ENCODE measurements at regions not wholly inside any gene's neighbourhood (a gene's known extent, or its start where the extent isn't known, plus 50 kb on each side); places are given as distances from the start of the nearest gene placed in this dataset.

GRCh38 chr13:83221256-83221655 is 661.0 kb downstream of the SLITRK1 start:
- no peak for ATAC-seq
- Histone ChIP-seq H3K9me3 (replicated peaks; ENCODE audit: control insufficient read depth, insufficient read depth, low read length) (no peaks in the 10 kb centered on the region), H3K79me2 (ENCODE audit: control insufficient read depth, insufficient read depth, low read length) (no peaks in the 10 kb centered on the region), H2AFZ (ENCODE audit: control insufficient read depth, low read depth, low read length) (no peak overlapping the region), H3K9ac (ENCODE audit: control insufficient read depth, insufficient read depth, low read length) (no peak overlapping the region), H3K4me2 (ENCODE audit: control insufficient read depth, insufficient read depth) (no peak overlapping the region), H3K4me1 (ENCODE audit: control insufficient read depth, insufficient read depth, low read length) (no peaks in the 10 kb centered on the region), H3K36me3 (ENCODE audit: control insufficient read depth in 2 of 2, insufficient read depth in 2 of 2, low read length in 1 of 2) (no peaks in the 10 kb centered on the region), H3K27me3 (replicated peaks in 1 of 2; ENCODE audit: control insufficient read depth in 2 of 2, insufficient read depth in 2 of 2, low read length in 1 of 2) (no peaks in the 10 kb centered on the region), H3K4me3 (no peak overlapping the region), H4K20me1 (ENCODE audit: control insufficient read depth, insufficient read depth) (no peaks in the 10 kb centered on the region), H3K27ac (ENCODE audit: control insufficient read depth, insufficient read depth) (no peak overlapping the region)
- 56% methylated on average over 1 of the region's 1 CpG for WGBS (ENCODE audit: insufficient coverage, insufficient replicate concordance, low lambda C conversion rate, missing lambda C conversion rate)
- no peak for DNase-seq (ENCODE audit: low read depth, low spot score)
- ChIA-PET SMC1A (ENCODE audit: uncharacterized antibody, unreplicated experiment) (no interaction called here), RAD21 (ENCODE audit: unreplicated experiment) (no interaction called here), POLR2A (no interaction called here), CTCF (no interaction called here)
- no peak for FAIRE-seq
- TF ChIP-seq USF1 (IDR thresholded peaks at IDR 0.05; ENCODE audit: borderline replicate concordance, extremely low read length, insufficient read depth, low read depth, low read length) (no peak), CHD4 (IDR thresholded peaks at IDR 0.05) (no peak), CREM (IDR thresholded peaks at IDR 0.05; ENCODE audit: low read depth) (no peak), ZNF384 (IDR thresholded peaks at IDR 0.05; ENCODE audit: borderline replicate concordance, low read depth, low read length) (no peak)
- intact Hi-C loops (cut with micrococcal nuclease; ENCODE audit: unreplicated experiment) = no loop called here
- in situ Hi-C loops (cut with MboI) = no loop called here
- no TSS peak for BruUV-seq (replicated peaks)

DNA sequence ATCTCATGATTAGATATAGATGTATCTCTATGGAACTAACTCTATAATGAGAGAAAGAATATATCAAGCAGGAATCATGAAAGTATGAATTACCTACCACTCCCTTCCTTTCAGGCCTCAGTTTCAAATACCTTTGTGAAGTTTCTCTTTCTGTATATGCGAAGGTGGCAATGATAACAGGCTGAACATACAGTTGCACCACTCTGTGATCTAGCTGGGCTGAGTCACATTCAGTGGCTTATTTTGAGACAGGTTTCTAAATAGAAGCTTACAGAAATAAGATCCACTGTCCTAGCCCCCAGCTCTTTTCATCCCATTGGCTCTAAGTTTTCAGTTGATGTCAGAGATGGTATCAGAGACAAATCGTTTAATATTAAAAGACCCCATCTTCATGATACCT is 662.0 kb downstream of the SLITRK1 start:
- in situ Hi-C loops (cut with MboI) = no loop called here
- POLR2A ChIA-PET = no interaction called here
- Histone ChIP-seq H3K4me1 (ENCODE audit: control insufficient read depth, insufficient read depth, low read length) (no peaks in the 10 kb centered on the region), H3K4me2 (ENCODE audit: control insufficient read depth, insufficient read depth) (no peak overlapping the region), H3K9ac (ENCODE audit: control insufficient read depth, insufficient read depth, low read length) (no peak overlapping the region), H3K4me3 (no peak overlapping the region), H3K9me3 (replicated peaks; ENCODE audit: control insufficient read depth, insufficient read depth, low read length) (no peaks in the 10 kb centered on the region), H3K79me2 (ENCODE audit: control insufficient read depth, insufficient read depth, low read length) (no peaks in the 10 kb centered on the region), H3K36me3 (ENCODE audit: control insufficient read depth in 2 of 2, insufficient read depth in 2 of 2, low read length in 1 of 2) (no peaks in the 10 kb centered on the region), H3K27ac (ENCODE audit: control insufficient read depth, insufficient read depth) (no peak overlapping the region), H3K27me3 (replicated peaks in 1 of 2; ENCODE audit: control insufficient read depth in 2 of 2, insufficient read depth in 2 of 2, low read length in 1 of 2) (no peaks in the 10 kb centered on the region), H4K20me1 (ENCODE audit: control insufficient read depth, insufficient read depth) (no peaks in the 10 kb centered on the region), H2AFZ (ENCODE audit: control insufficient read depth, low read depth, low read length) (no peak overlapping the region)
- ATAC-seq = no peak
- no TSS peak for BruUV-seq (replicated peaks)
- no peak for FAIRE-seq
- CTCF ChIA-PET = no interaction called here
- DNase-seq (ENCODE audit: low read depth, low spot score) = no peak
- RAD21 ChIA-PET (ENCODE audit: unreplicated experiment) = no interaction called here
- WGBS (ENCODE audit: insufficient coverage, insufficient replicate concordance, low lambda C conversion rate, missing lambda C conversion rate) = 56% methylated on average over 2 of the region's 2 CpGs
- SMC1A ChIA-PET (ENCODE audit: uncharacterized antibody, unreplicated experiment) = no interaction called here
- intact Hi-C loops (cut with micrococcal nuclease; ENCODE audit: unreplicated experiment) = no loop called here
- TF ChIP-seq RAD51 (IDR thresholded peaks at IDR 0.05) (no peak), PRDM15 (CRISPR knock-in tag; IDR thresholded peaks at IDR 0.05) (no peak), SP1 (IDR thresholded peaks at IDR 0.05; ENCODE audit: low read depth, low read length) (no peak), EP300 (IDR thresholded peaks at IDR 0.05; ENCODE audit: borderline replicate concordance in 1 of 2, control insufficient read depth in 1 of 2, low read depth in 2 of 2, low read length in 2 of 2) (no peak), CBX3 (IDR thresholded peaks at IDR 0.05; ENCODE audit: borderline replicate concordance, low read depth) (no peak), NBN (IDR thresholded peaks at IDR 0.05) (no peak), SMAD1 (IDR thresholded peaks at IDR 0.05; ENCODE audit: low read depth, partially characterized antibody) (no peak), ZNF384 (IDR thresholded peaks at IDR 0.05; ENCODE audit: borderline replicate concordance, low read depth, low read length) (no peak), YY1 (IDR thresholded peaks at IDR 0.05; ENCODE audit: low read depth, low read length) (no peak), CREM (IDR thresholded peaks at IDR 0.05; ENCODE audit: low read depth) (no peak), PAX5 (IDR thresholded peaks at IDR 0.05; ENCODE audit: borderline replicate concordance, low read depth, low read length) (no peak), BMI1 (IDR thresholded peaks at IDR 0.05; ENCODE audit: borderline replicate concordance) (no peak)

Measured in GM12878 (cell line).